CD8-positive, alpha-beta memory T cell (primary cell): ENCODE measurements at regions not wholly inside any gene's neighbourhood (a gene's known extent, or its start where the extent isn't known, plus 50 kb on each side); places are given as distances from the start of the nearest gene placed in this dataset.
A peak's percentile ranks its signal among the peaks of the same experiment; 100 is the strongest.

ENCODE experiments used
- CTCF ChIA-PET: fragments of 350-600 bp; sonication (Branson Sonifier 250); formaldehyde crosslinking; loops from one replicate; lab custom pipeline; 2021; ENCODE audit warnings: antibody characterized with exemption; lab: Charles Lee
- POLR2A ChIA-PET: fragments of 350-600 bp; sonication (Branson Sonifier 250); formaldehyde crosslinking; loops from one replicate; lab custom pipeline; 2021; ENCODE audit warnings: antibody characterized with exemption; lab: Charles Lee
- DNase-seq, 5 donors: peaks; one replicate each; pipeline versions ENCODE4 v3.0.0 to v3.0.0-alpha.2; 2020 to 2022; ENCODE audit warnings: mixed read lengths in 1 of 5
- H3K27ac ChIP-seq: one replicate; pipeline ENCODE4 v1.7.0; 2013; ENCODE audit warnings: low read depth, mild to moderate bottlenecking, low read length, moderate library complexity
- H3K27me3 ChIP-seq: 2 replicates; pipeline ENCODE4 v1.7.0; 2013; ENCODE audit warnings: low read length, mild to moderate bottlenecking; ENCODE audit not compliant: insufficient read depth, poor library complexity, severe bottlenecking
- H3K36me3 ChIP-seq: 2 replicates; pipeline ENCODE4 v1.7.0; 2013; ENCODE audit warnings: mild to moderate bottlenecking, low read length, moderate library complexity; ENCODE audit not compliant: insufficient read depth
- H3K4me1 ChIP-seq: 2 replicates; pipeline ENCODE4 v1.7.0; 2013; ENCODE audit warnings: mild to moderate bottlenecking, low read length, moderate library complexity; ENCODE audit not compliant: insufficient read depth
- H3K4me3 ChIP-seq: 2 replicates; pipeline ENCODE4 v1.7.0; 2013; ENCODE audit warnings: mild to moderate bottlenecking, low read length
- H3K9me3 ChIP-seq: 2 replicates; pipeline ENCODE4 v1.7.0; 2013; ENCODE audit warnings: mild to moderate bottlenecking, low read length
- H3K27ac Mint-ChIP-seq, 8 donors: one replicate each; pipeline ENCODE4 v1.8.0; 2020 to 2021; ENCODE audit warnings: mixed read lengths in 8 of 8, mild to moderate bottlenecking in 6 of 8, inconsistent platforms in 3 of 8, moderate library complexity in 3 of 8
- H3K27me3 Mint-ChIP-seq, 2 donors: one replicate each; pipeline ENCODE4 v1.8.0; 2020 to 2021; ENCODE audit warnings: mixed read lengths in 2 of 2, mild to moderate bottlenecking in 1 of 2, moderate library complexity in 1 of 2
- H3K36me3 Mint-ChIP-seq, 3 donors: one replicate each; pipeline ENCODE4 v1.8.0; 2020 to 2021; ENCODE audit warnings: mixed read lengths in 3 of 3, inconsistent platforms in 1 of 3, mild to moderate bottlenecking in 1 of 3
- H3K4me1 Mint-ChIP-seq, 3 donors: one replicate each; pipeline ENCODE4 v1.8.0; 2020 to 2021; ENCODE audit warnings: mixed read lengths in 3 of 3, inconsistent platforms in 1 of 3, mild to moderate bottlenecking in 1 of 3
- H3K4me3 Mint-ChIP-seq, 7 donors: one replicate each; pipeline ENCODE4 v1.8.0; 2020 to 2021; ENCODE audit warnings: mixed read lengths in 7 of 7, mild to moderate bottlenecking in 6 of 7, moderate library complexity in 4 of 7, inconsistent platforms in 2 of 7
- H3K9me3 Mint-ChIP-seq, 5 donors: one replicate each; pipeline ENCODE4 v1.8.0; 2020 to 2022; ENCODE audit warnings: mixed read lengths in 5 of 5, mild to moderate bottlenecking in 3 of 5, moderate library complexity in 2 of 5, inconsistent platforms in 1 of 5

- H3K9me3 Mint-ChIP-seq, result peaks cover 0 to 1% (median 0%) of the 10 kb centered on the region in 5 donors
- peaks cover 9 to 26% of the 10 kb centered on the region in 2 donors for H3K27me3 Mint-ChIP-seq
- H3K4me1 Mint-ChIP-seq, result no peaks in the 10 kb centered on the region
- POLR2A ChIA-PET, result no interaction called here
- H3K27me3 ChIP-seq, result no peaks in the 10 kb centered on the region
- no peak overlapping the region for H3K27ac ChIP-seq
- H3K4me3 ChIP-seq, result no peak overlapping the region
- H3K36me3 Mint-ChIP-seq, result no peaks in the 10 kb centered on the region
- no peaks in the 10 kb centered on the region for H3K4me1 ChIP-seq
- H3K36me3 ChIP-seq, result no peaks in the 10 kb centered on the region
- H3K4me3 Mint-ChIP-seq, result no peak overlapping the region
- H3K27ac Mint-ChIP-seq, result no peak overlapping the region
- DNase-seq, result no peak
- CTCF ChIA-PET, result no interaction called here
- H3K9me3 ChIP-seq, result no peaks in the 10 kb centered on the region
Measured at GRCh38 chr17:79434215-79434614, 176.6 kb downstream of the RBFOX3 start.

GRCh38 chr17:79433379-79433778 lies 177.5 kb downstream of the RBFOX3 start:
- no peaks in the 10 kb centered on the region for H3K36me3 ChIP-seq
- H3K36me3 Mint-ChIP-seq, result no peaks in the 10 kb centered on the region
- peaks cover 9 to 31% of the 10 kb centered on the region in 2 donors for H3K27me3 Mint-ChIP-seq
- no peaks in the 10 kb centered on the region for H3K27me3 ChIP-seq
- H3K9me3 ChIP-seq, result no peaks in the 10 kb centered on the region
- ChIA-PET POLR2A (no interaction called here), CTCF (interaction anchor here (1.5 kb wide), 1 partner anchor 41 kb away, joined by 3 read pairs; no protein-coding TSS in a partner anchor)
- no peaks in the 10 kb centered on the region for H3K4me1 ChIP-seq
- H3K27ac ChIP-seq, result no peak overlapping the region
- H3K4me3 Mint-ChIP-seq, result no peak overlapping the region
- DNase-seq, result no peak
- no peak overlapping the region for H3K4me3 ChIP-seq
- no peaks in the 10 kb centered on the region for H3K4me1 Mint-ChIP-seq
- H3K9me3 Mint-ChIP-seq, result peaks cover 0 to 1% (median 0%) of the 10 kb centered on the region in 5 donors
- H3K27ac Mint-ChIP-seq, result no peak overlapping the region

- no peak for DNase-seq
- Histone ChIP-seq H3K9me3 (no peaks in the 10 kb centered on the region), H3K4me1 (no peaks in the 10 kb centered on the region), H3K27ac (no peak overlapping the region), H3K36me3 (no peaks in the 10 kb centered on the region), H3K4me3 (no peak overlapping the region), H3K27me3 (no peaks in the 10 kb centered on the region)
- Mint-ChIP-seq H3K27me3 (peaks cover 9 to 28% of the 10 kb centered on the region in 2 donors), H3K4me1 (no peaks in the 10 kb centered on the region), H3K9me3 (no peaks in the 10 kb centered on the region), H3K36me3 (no peaks in the 10 kb centered on the region), H3K4me3 (no peak overlapping the region), H3K27ac (no peak overlapping the region)
- POLR2A ChIA-PET, result no interaction called here
- CTCF ChIA-PET, result no interaction called here
Measured at GRCh38 chr17:79431175-79431574, 179.7 kb downstream of the RBFOX3 start.

- H3K4me3 ChIP-seq, result no peak overlapping the region
- no peak overlapping the region for H3K4me3 Mint-ChIP-seq
- H3K27me3 ChIP-seq, result no peaks in the 10 kb centered on the region
- no peaks in the 10 kb centered on the region for H3K36me3 ChIP-seq
- no peaks in the 10 kb centered on the region for H3K9me3 ChIP-seq
- no peaks in the 10 kb centered on the region for H3K4me1 Mint-ChIP-seq
- POLR2A ChIA-PET, result no interaction called here
- no peak for DNase-seq
- H3K9me3 Mint-ChIP-seq, result no peaks in the 10 kb centered on the region
- no peaks in the 10 kb centered on the region for H3K36me3 Mint-ChIP-seq
- CTCF ChIA-PET, result no interaction called here
- no peak overlapping the region for H3K27ac Mint-ChIP-seq
- no peak overlapping the region for H3K27ac ChIP-seq
- no peaks in the 10 kb centered on the region for H3K4me1 ChIP-seq
- peaks cover 6 to 31% of the 10 kb centered on the region in 2 donors for H3K27me3 Mint-ChIP-seq
Measured at GRCh38 chr17:79429864-79430494, 180.9 kb downstream of the RBFOX3 start.

- Mint-ChIP-seq H3K27me3 (peaks cover 2 to 32% of the 10 kb centered on the region in 2 donors), H3K36me3 (no peaks in the 10 kb centered on the region), H3K4me3 (no peak overlapping the region), H3K9me3 (no peaks in the 10 kb centered on the region), H3K4me1 (no peaks in the 10 kb centered on the region), H3K27ac (peak overlapping the region in 1 of 8 donors; percentile 2)
- no peaks in the 10 kb centered on the region for H3K27me3 ChIP-seq
- no peak overlapping the region for H3K4me3 ChIP-seq
- POLR2A ChIA-PET, result no interaction called here
- no peaks in the 10 kb centered on the region for H3K4me1 ChIP-seq
- H3K9me3 ChIP-seq, result no peaks in the 10 kb centered on the region
- CTCF ChIA-PET, result no interaction called here
- DNase-seq, result no peak
- H3K36me3 ChIP-seq, result no peaks in the 10 kb centered on the region
- H3K27ac ChIP-seq, result no peak overlapping the region
Measured at GRCh38 chr17:79428988-79429387, 181.9 kb downstream of the RBFOX3 start.

GRCh38 chr17:79427621-79428539 lies 183.0 kb downstream of the RBFOX3 start:
- H3K27ac Mint-ChIP-seq, result no peak overlapping the region
- no peaks in the 10 kb centered on the region for H3K4me1 Mint-ChIP-seq
- H3K9me3 ChIP-seq, result no peaks in the 10 kb centered on the region
- H3K27me3 ChIP-seq, result no peaks in the 10 kb centered on the region
- no peak overlapping the region for H3K27ac ChIP-seq
- CTCF ChIA-PET, result no interaction called here
- no peaks in the 10 kb centered on the region for H3K36me3 ChIP-seq
- H3K36me3 Mint-ChIP-seq, result no peaks in the 10 kb centered on the region
- H3K9me3 Mint-ChIP-seq, result no peaks in the 10 kb centered on the region
- no peak overlapping the region for H3K4me3 ChIP-seq
- DNase-seq, result no peak
- POLR2A ChIA-PET, result no interaction called here
- H3K4me3 Mint-ChIP-seq, result no peak overlapping the region
- peaks cover 0 to 32% of the 10 kb centered on the region in 2 donors for H3K27me3 Mint-ChIP-seq
- no peaks in the 10 kb centered on the region for H3K4me1 ChIP-seq

GRCh38 chr17:79425686-79426085 lies 185.2 kb downstream of the RBFOX3 start:
- ChIA-PET CTCF (no interaction called here), POLR2A (no interaction called here)
- Histone ChIP-seq H3K27ac (no peak overlapping the region), H3K9me3 (no peaks in the 10 kb centered on the region), H3K27me3 (no peaks in the 10 kb centered on the region), H3K4me3 (no peak overlapping the region), H3K4me1 (no peaks in the 10 kb centered on the region), H3K36me3 (no peaks in the 10 kb centered on the region)
- Mint-ChIP-seq H3K4me3 (no peak overlapping the region), H3K4me1 (no peaks in the 10 kb centered on the region), H3K36me3 (no peaks in the 10 kb centered on the region), H3K27me3 (peaks cover 0 to 27% of the 10 kb centered on the region in 2 donors), H3K9me3 (no peaks in the 10 kb centered on the region), H3K27ac (no peak overlapping the region)
- no peak for DNase-seq

GRCh38 chr17:79424471-79425185 lies 186.2 kb downstream of the RBFOX3 start:
- no peaks in the 10 kb centered on the region for H3K4me1 Mint-ChIP-seq
- H3K27ac ChIP-seq, result no peak overlapping the region
- H3K36me3 ChIP-seq, result no peaks in the 10 kb centered on the region
- H3K27me3 ChIP-seq, result no peaks in the 10 kb centered on the region
- no peak overlapping the region for H3K4me3 ChIP-seq
- H3K9me3 ChIP-seq, result no peaks in the 10 kb centered on the region
- no peak overlapping the region for H3K4me3 Mint-ChIP-seq
- no peak for DNase-seq
- H3K27me3 Mint-ChIP-seq, result peaks cover 0 to 27% of the 10 kb centered on the region in 2 donors
- H3K4me1 ChIP-seq, result no peaks in the 10 kb centered on the region
- no peaks in the 10 kb centered on the region for H3K9me3 Mint-ChIP-seq
- ChIA-PET CTCF (no interaction called here), POLR2A (no interaction called here)
- no peak overlapping the region for H3K27ac Mint-ChIP-seq
- no peaks in the 10 kb centered on the region for H3K36me3 Mint-ChIP-seq
